HEK293 (cell line): ENCODE measurements at regions not wholly inside any gene's neighbourhood (a gene's known extent, or its start where the extent isn't known, plus 50 kb on each side); places are given as distances from the start of the nearest gene placed in this dataset.

Experiments used
- ZBTB1 ChIP-seq: fragments of 450-650 bp; formaldehyde crosslinking; IDR thresholded peaks from 2 replicates; pipeline ENCODE4 v1.5.1; 2016; ENCODE audit warnings: missing biosample characterization, missing genetic modification characterization
- ZNF169 ChIP-seq: fragments of 450-650 bp; formaldehyde crosslinking; IDR thresholded peaks from 2 replicates; pipeline ENCODE4 v1.5.1; 2016; ENCODE audit warnings: missing biosample characterization, missing genetic modification characterization
- TF ChIP-seq, protein P1 (sequence below): fragments of 450-650 bp; formaldehyde crosslinking; IDR thresholded peaks from 2 replicates; pipeline ENCODE4 v1.5.1; 2016; ENCODE audit warnings: missing biosample characterization, missing genetic modification characterization

DNA sequence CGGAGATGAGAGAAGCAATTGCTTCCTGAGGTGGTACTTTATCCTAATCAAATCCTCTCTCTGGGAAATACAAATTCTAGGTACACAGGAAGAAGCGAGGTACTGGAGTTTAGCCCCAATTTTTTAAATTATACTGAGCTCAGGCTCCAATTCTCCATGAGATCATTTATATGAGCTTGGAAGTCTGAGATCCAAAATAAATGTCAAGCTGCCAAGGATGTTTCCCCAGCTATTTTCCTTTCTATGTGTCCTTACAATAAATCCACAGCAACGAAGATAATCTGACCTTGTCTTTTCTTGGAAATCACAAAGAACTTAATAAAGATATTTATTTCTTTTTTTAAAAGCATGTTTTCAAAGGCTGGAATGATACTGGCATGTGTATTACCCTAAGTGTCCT lies 597.3 kb downstream of the GABRG2 start:
- TF ChIP-seq ZNF169 (tag by site-specific recombination) (no peak), ZBTB1 (no peak)
- TF ChIP-seq, protein P1, sequence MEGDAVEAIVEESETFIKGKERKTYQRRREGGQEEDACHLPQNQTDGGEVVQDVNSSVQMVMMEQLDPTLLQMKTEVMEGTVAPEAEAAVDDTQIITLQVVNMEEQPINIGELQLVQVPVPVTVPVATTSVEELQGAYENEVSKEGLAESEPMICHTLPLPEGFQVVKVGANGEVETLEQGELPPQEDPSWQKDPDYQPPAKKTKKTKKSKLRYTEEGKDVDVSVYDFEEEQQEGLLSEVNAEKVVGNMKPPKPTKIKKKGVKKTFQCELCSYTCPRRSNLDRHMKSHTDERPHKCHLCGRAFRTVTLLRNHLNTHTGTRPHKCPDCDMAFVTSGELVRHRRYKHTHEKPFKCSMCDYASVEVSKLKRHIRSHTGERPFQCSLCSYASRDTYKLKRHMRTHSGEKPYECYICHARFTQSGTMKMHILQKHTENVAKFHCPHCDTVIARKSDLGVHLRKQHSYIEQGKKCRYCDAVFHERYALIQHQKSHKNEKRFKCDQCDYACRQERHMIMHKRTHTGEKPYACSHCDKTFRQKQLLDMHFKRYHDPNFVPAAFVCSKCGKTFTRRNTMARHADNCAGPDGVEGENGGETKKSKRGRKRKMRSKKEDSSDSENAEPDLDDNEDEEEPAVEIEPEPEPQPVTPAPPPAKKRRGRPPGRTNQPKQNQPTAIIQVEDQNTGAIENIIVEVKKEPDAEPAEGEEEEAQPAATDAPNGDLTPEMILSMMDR (tag by site-specific recombination) = no peak
